GM10248 (cell line): ENCODE measurements at regions not wholly inside any gene's neighbourhood (a gene's known extent, or its start where the extent isn't known, plus 50 kb on each side); places are given as distances from the start of the nearest gene placed in this dataset.

Experiments
- CTCF ChIA-PET: fragments of 300-600 bp; sonication (Branson Sonifier 250); formaldehyde crosslinking; extraction: SDS; loops from one replicate; lab custom pipeline; 2021; ENCODE audit warnings: antibody characterized with exemption; lab: Yijun Ruan, JAX
- POLR2A ChIA-PET: fragments of 350-650 bp; sonication (Branson Sonifier 250); formaldehyde crosslinking; extraction: SDS; loops from one replicate; lab custom pipeline; 2020; ENCODE audit warnings: antibody characterized with exemption; lab: Yijun Ruan, JAX
- DNase-seq: peaks from one replicate; pipeline ENCODE4 v3.0.0; 2012; ENCODE audit errors: extremely low spot score
- TF ChIP-seq, protein P1 (sequence below): IDR thresholded peaks from 2 replicates; pipeline ENCODE4 v1.5.1; 2012; ENCODE audit warnings: mild to moderate bottlenecking, low read depth; ENCODE audit errors: extremely low read depth, missing control alignments, control extremely low read depth

DNA sequence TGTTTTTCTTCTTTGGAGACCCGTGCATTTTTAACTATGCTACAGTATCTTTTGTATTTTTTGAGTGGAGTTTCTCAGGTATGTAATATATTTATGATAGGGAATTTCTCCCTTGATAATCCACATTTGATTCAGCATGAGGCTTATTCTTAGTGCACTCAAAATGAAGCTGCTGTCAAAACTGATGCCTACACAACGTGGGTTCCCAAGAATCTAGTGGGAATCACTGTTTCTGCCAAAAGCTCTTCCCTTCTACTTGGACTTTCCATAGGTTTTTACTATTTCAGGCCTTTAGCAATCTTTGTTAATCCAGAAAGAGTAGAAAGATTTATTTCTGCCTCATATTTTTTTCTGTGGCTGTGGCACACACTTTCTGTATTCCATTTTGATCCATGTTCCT is 1003.7 kb downstream of the SLITRK5 start:
- ChIA-PET POLR2A (no interaction called here), CTCF (no interaction called here)
- TF ChIP-seq, protein P1, sequence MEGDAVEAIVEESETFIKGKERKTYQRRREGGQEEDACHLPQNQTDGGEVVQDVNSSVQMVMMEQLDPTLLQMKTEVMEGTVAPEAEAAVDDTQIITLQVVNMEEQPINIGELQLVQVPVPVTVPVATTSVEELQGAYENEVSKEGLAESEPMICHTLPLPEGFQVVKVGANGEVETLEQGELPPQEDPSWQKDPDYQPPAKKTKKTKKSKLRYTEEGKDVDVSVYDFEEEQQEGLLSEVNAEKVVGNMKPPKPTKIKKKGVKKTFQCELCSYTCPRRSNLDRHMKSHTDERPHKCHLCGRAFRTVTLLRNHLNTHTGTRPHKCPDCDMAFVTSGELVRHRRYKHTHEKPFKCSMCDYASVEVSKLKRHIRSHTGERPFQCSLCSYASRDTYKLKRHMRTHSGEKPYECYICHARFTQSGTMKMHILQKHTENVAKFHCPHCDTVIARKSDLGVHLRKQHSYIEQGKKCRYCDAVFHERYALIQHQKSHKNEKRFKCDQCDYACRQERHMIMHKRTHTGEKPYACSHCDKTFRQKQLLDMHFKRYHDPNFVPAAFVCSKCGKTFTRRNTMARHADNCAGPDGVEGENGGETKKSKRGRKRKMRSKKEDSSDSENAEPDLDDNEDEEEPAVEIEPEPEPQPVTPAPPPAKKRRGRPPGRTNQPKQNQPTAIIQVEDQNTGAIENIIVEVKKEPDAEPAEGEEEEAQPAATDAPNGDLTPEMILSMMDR = no peak
- no peak for DNase-seq

DNA sequence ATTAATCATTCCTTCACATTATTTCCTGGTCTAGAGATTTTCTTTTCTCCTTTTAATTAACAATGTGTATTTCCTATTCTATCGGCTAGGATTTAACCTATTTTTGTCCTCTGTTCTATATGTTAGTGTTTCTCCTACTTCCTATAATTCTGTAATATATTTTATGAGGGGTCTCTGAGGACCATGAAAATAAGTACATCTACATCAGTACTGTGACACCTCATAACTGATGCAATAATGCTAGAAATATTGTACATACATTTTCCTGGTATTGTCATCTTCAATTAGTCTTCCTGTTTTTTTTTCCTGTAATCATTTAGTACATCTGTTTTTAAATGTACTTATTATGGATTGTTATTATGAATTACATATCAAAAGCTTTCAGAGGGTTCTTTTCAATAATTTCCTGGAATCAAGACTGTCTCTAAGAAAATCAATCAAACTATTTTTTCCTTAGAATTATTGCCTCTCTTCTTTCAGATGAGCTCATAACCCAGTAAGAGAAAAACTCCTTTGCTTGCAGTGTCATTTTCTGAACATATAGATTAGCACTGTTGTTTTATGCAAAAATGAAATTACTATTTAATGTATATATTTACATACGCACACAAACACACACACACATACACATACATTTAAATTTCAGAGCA is 1004.3 kb downstream of the SLITRK5 start:
- DNase-seq = no peak
- POLR2A ChIA-PET = no interaction called here
- CTCF ChIA-PET = no interaction called here
- TF ChIP-seq, protein P1 = no peak

DNA sequence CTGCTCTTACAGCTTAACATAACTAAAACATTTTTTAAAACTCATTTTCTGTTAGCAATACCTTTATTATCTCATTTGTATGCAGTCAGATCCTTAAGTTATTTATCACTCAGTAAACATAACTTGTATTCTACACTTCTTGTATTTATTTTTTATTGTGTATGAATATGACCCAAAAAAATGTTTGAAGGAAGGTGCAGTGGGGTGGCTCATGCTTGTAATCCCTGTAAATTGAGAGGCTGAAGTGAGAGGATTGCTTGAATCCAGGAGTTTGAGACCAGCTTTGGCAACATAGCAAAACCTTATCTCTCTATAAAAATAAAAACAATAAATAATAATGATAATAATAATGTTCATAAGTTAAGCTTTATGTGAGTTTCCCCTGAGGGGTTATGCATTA is 1004.8 kb downstream of the SLITRK5 start:
- TF ChIP-seq, protein P1 = no peak
- POLR2A ChIA-PET = no interaction called here
- CTCF ChIA-PET = no interaction called here
- DNase-seq = no peak

DNA sequence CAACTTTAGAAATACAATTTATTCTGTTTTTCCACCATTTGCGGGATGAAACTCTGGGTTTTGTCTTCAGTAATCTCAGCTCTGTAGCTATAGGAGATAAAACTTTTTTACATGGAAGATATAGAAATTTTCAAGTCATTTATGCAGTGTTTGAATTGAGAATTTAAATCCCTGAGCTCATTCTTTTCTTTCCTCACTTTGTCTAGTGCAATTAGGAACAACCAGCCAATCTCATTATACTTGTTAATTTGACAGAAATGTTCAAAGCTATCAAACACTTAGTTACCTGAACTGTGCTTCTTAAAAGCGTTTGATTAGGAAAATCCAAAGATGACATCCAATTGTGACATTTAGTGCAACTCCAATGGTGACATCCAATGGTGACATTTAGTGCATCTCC is 1014.3 kb downstream of the SLITRK5 start:
- DNase-seq = no peak
- TF ChIP-seq, protein P1 = no peak
- ChIA-PET CTCF (no interaction called here), POLR2A (no interaction called here)

DNA sequence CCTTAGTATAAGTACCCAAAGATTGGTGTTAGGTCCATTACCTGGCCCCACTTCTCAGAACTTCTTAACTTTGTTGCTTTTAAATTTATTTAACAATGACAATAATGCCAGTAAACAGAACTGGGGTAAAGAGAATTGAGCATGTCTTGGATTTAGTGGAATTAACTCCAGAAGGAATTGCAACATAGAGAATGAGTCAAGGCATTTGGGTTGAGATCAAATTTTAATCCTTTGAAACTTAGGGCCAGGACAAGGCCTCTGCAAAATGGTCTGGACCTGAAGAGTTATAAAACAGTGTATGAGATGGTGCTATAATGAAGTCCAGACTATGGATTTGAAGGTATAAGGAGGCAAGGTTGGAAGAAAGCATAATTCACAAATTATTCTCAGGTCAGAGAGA is 1030.4 kb downstream of the SLITRK5 start:
- ChIA-PET POLR2A (no interaction called here), CTCF (no interaction called here)
- TF ChIP-seq, protein P1 = no peak
- no peak for DNase-seq

DNA sequence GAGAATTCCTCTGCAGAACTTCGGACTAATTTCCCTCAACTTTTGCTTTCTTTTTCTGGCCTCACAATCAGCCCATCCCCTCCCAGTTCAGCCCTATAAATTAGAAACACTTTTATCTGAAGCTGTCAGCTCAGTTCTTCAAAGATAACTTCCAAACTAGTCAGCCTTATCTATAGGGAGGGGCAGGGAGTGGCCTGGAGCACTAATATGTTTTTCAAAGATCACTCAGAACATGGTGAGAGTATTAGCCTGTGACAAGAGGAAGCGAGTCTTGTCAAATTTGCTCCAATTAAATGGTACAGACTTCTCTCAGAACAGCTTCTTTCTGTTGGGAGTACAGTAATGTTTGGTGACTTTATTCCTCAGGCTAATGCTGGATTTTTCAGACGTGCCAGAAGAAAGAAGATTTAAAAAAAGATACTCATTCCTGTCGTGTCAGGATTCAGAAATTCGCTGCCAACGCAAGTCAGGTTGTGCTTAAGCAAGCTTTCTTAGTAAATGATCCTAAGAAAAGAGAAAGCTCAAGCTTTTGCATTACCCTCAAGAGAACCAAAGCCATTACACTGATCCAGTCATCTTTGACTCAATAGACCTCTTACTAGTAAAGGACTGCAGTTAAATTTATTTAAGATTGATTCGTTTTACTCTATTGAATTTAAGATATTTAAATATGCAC is 1033.6 kb downstream of the SLITRK5 start:
- DNase-seq = no peak
- TF ChIP-seq, protein P1 = no peak
- ChIA-PET CTCF (no interaction called here), POLR2A (no interaction called here)
